HCT116 (cell line): ENCODE measurements at regions not wholly inside any gene's neighbourhood (a gene's known extent, or its start where the extent isn't known, plus 50 kb on each side); places are given as distances from the start of the nearest gene placed in this dataset.

Source experiments
- ATAC-seq: fragments of 200-7000 bp; cut with Tn5 transposase; 2 replicates; pipeline ENCODE4 v1.9.1; 2020; ENCODE audit warnings: mild to moderate bottlenecking, moderate library complexity
- BruUV-seq: library from RNA; stranded (reverse); fragments of 400-500 nt; replicated peaks from 2 replicates; lab custom pipeline; 2021; lab: Mats Ljungman, UMichigan
- CTCF ChIA-PET: fragments of 300-600 bp; sonication (Branson Sonifier 250); formaldehyde crosslinking; loops from one replicate; lab custom pipeline; 2021; ENCODE audit warnings: antibody characterized with exemption; lab: Charles Lee
- POLR2A ChIA-PET: fragments of 300-600, 350-600 bp; sonication (Branson Sonifier 250); formaldehyde crosslinking; loops from one replicate; lab custom pipeline; 2021; ENCODE audit warnings: antibody characterized with exemption; lab: Charles Lee
- RAD21 ChIA-PET, 2 experiments: fragments of 300-600 bp; sonication (Branson Sonifier 250); formaldehyde crosslinking; loops; one replicate each; lab custom pipeline; 2023; ENCODE audit warnings: low total read pairs in 2 of 2; ENCODE audit not compliant: uncharacterized antibody in 2 of 2, unreplicated experiment in 2 of 2, low non-redundant PET in 1 of 2; lab: Charles Lee
- DNase-seq: peaks from one replicate; pipeline ENCODE4 v3.0.0-alpha.2; 2010; ENCODE audit warnings: low read depth, low spot score
- H2AFZ ChIP-seq: fragments of 200-600 bp; shearing (Covaris generic), sonication (generic); 2 replicates; pipeline ENCODE4 v1.6.1; 2017; ENCODE audit warnings: low read depth, mixed run types, mixed read lengths, antibody characterized with exemption, low read length; ENCODE audit not compliant: poor library complexity, severe bottlenecking
- H3K27ac ChIP-seq: 2 replicates; pipeline ENCODE4 v1.5.1; 2012; ENCODE audit warnings: low read depth, low read length
- H3K27me3 ChIP-seq: fragments of 200-600 bp; sonication (generic); 2 replicates; pipeline ENCODE4 v1.6.1; 2016; ENCODE audit warnings: mixed run types, low read length, mixed read lengths; ENCODE audit not compliant: insufficient read depth
- H3K36me3 ChIP-seq, 2 experiments: fragments of 200-500 bp in 1 of 2; fragments of 200-600 bp in 1 of 2; sonication (Bioruptor generic) in 1 of 2; sonication (generic) in 1 of 2; 2 replicates each; pipeline versions ENCODE4 v1.5.1 to v1.6.1; 2014 to 2016; ENCODE audit warnings: low read length in 2 of 2, inconsistent platforms in 1 of 2, mixed read lengths in 1 of 2, mixed run types in 1 of 2; ENCODE audit not compliant: insufficient read depth in 2 of 2, control insufficient read depth in 1 of 2
- H3K4me1 ChIP-seq, 2 experiments: fragments of 200-600 bp in 1 of 2; sonication (generic) in 1 of 2; 2 replicates each; pipeline versions ENCODE4 v1.5.1 to v1.6.1; 2012 to 2017; ENCODE audit warnings: low read length in 2 of 2, inconsistent platforms in 1 of 2, mild to moderate bottlenecking in 1 of 2, mixed read lengths in 1 of 2, mixed run types in 1 of 2, moderate library complexity in 1 of 2; ENCODE audit not compliant: insufficient read depth in 2 of 2, control insufficient read depth in 1 of 2
- H3K4me2 ChIP-seq: fragments of 200-600 bp; sonication (generic); 2 replicates; pipeline ENCODE4 v1.6.1; 2017; ENCODE audit warnings: mixed run types, low read length, mixed read lengths
- H3K4me3 ChIP-seq, 2 experiments: fragments of 200-600 bp in 1 of 2; sonication (generic) in 1 of 2; replicated peaks in 1 of 2; 2 replicates each; pipeline ENCODE4 v1.5.1; 2011 to 2016; ENCODE audit warnings: low read length in 2 of 2, control low read depth in 1 of 2, low read depth in 1 of 2, mild to moderate bottlenecking in 1 of 2, mixed read lengths in 1 of 2, mixed run types in 1 of 2
- H3K79me2 ChIP-seq: fragments of 200-600 bp; sonication (generic); 2 replicates; pipeline ENCODE4 v1.6.1; 2017; ENCODE audit warnings: mild to moderate bottlenecking, mixed run types, low read length, moderate library complexity, mixed read lengths; ENCODE audit not compliant: insufficient read depth
- H3K9ac ChIP-seq: fragments of 200-600 bp; sonication (generic); 2 replicates; pipeline ENCODE4 v1.6.1; 2016; ENCODE audit warnings: low read length, mixed read lengths
- H3K9me2 ChIP-seq: fragments of 200-600 bp; sonication (generic), shearing (Covaris generic); 2 replicates; pipeline ENCODE4 v1.6.1; 2017; ENCODE audit warnings: mixed run types, mild to moderate bottlenecking, moderate library complexity; ENCODE audit not compliant: insufficient read depth
- H3K9me3 ChIP-seq, 2 experiments: fragments of 200-500 bp in 1 of 2; fragments of 200-600 bp in 1 of 2; sonication (Bioruptor generic) in 1 of 2; sonication (generic) in 1 of 2; 2 replicates each; pipeline ENCODE4 v1.6.1; 2014 to 2017; ENCODE audit warnings: low read length in 2 of 2, mixed read lengths in 2 of 2, inconsistent platforms in 1 of 2, low read depth in 1 of 2, mild to moderate bottlenecking in 1 of 2, mixed run types in 1 of 2, moderate library complexity in 1 of 2; ENCODE audit not compliant: control insufficient read depth in 1 of 2, insufficient read depth in 1 of 2
- H4K20me1 ChIP-seq: fragments of 200-600 bp; sonication (generic), shearing (Covaris generic); 2 replicates; pipeline ENCODE4 v1.6.1; 2017; ENCODE audit warnings: mixed run types, mild to moderate bottlenecking, moderate library complexity; ENCODE audit not compliant: insufficient read depth
- CBX3 ChIP-seq: IDR thresholded peaks from 2 replicates; pipeline ENCODE4 v1.6.1; 2012; ENCODE audit warnings: low read depth
- CEBPB ChIP-seq: IDR thresholded peaks from 2 replicates; pipeline ENCODE4 v1.6.1; 2012; ENCODE audit warnings: low read depth
- EGR1 ChIP-seq: IDR thresholded peaks from 2 replicates; pipeline ENCODE4 v1.6.1; 2012; ENCODE audit warnings: low read depth
- EZH2phosphoT487 ChIP-seq: fragments of 200-600 bp; IDR thresholded peaks from 2 replicates; pipeline ENCODE4 v1.6.1; 2018; ENCODE audit warnings: antibody characterized with exemption, borderline replicate concordance
- FOSL1 ChIP-seq: IDR thresholded peaks from 2 replicates; pipeline ENCODE4 v1.6.1; 2012; ENCODE audit warnings: low read depth
- MAX ChIP-seq: IDR thresholded peaks from 2 replicates; pipeline ENCODE4 v1.6.1; 2012
- RAD21 ChIP-seq: IDR thresholded peaks from 2 replicates; pipeline ENCODE4 v1.6.1; 2012; ENCODE audit warnings: low read depth, mild to moderate bottlenecking
- SIN3A ChIP-seq: IDR thresholded peaks from 2 replicates; pipeline ENCODE4 v1.6.1; 2012; ENCODE audit warnings: low read depth
- SP1 ChIP-seq: IDR thresholded peaks from 2 replicates; pipeline ENCODE4 v1.6.1; 2012; ENCODE audit warnings: low read depth
- SRF ChIP-seq: IDR thresholded peaks from 2 replicates; pipeline ENCODE4 v1.6.1; 2012; ENCODE audit warnings: low read depth
- TCF7L2 ChIP-seq: IDR thresholded peaks from 2 replicates; pipeline ENCODE4 v1.7.0; 2011; ENCODE audit warnings: borderline replicate concordance, inconsistent platforms; ENCODE audit not compliant: insufficient read depth, insufficient read length; ENCODE audit errors: extremely low read depth
- YY1 ChIP-seq: IDR thresholded peaks from 2 replicates; pipeline ENCODE4 v1.6.1; 2011; ENCODE audit warnings: low read length, low read depth, moderate library complexity, mild to moderate bottlenecking; ENCODE audit not compliant: insufficient replicate concordance; ENCODE audit errors: extremely low read depth
- intact Hi-C: fragments of 100-400 bp; cut with micrococcal nuclease; formaldehyde crosslinking; loops from 2 replicates; pipeline ENCODE4 v1.10.0; 2022
- TF ChIP-seq, protein P1 (sequence below): IDR thresholded peaks from 2 replicates; pipeline ENCODE4 v1.6.1; 2012
- TF ChIP-seq, protein P2 (sequence below): IDR thresholded peaks from 2 replicates; pipeline ENCODE4 v1.6.1; 2011; ENCODE audit warnings: mild to moderate bottlenecking, low read length, moderate library complexity; ENCODE audit not compliant: insufficient replicate concordance; ENCODE audit errors: extremely low read depth

DNA sequence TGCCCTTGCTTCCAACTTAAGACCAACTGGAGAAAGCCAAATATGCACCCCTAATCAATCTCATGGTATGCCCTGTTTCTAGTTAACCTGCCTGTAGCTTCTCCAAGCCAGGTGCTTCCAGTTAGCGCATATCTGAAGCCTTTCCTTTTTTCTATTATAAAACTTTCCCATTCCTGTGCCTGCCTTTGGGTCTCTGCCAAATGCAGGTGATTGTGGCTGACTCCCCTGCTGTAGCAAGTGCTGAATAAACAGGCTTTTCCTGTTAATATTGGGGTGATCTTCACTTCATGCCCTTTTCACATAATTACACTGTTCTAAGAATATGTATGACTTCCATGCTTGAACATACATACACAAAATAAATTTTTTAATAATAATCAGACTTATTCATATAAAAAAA is 207.4 kb downstream of the TANC2 start:
- H3K27ac ChIP-seq, result no peak overlapping the region
- DNase-seq (no peak), ATAC-seq (no peak)
- H3K4me3 ChIP-seq, result no peak overlapping the region
- no peaks in the 10 kb centered on the region for H4K20me1 ChIP-seq
- no peak overlapping the region for H3K4me2 ChIP-seq
- BruUV-seq, result no TSS peak
- TF ChIP-seq, protein P1, sequence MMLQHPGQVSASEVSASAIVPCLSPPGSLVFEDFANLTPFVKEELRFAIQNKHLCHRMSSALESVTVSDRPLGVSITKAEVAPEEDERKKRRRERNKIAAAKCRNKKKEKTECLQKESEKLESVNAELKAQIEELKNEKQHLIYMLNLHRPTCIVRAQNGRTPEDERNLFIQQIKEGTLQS, result no peak
- no peak for TF ChIP-seq SIN3A
- TF ChIP-seq SRF, result no peak
- TF ChIP-seq EZH2phosphoT487, result no peak
- TF ChIP-seq CBX3, result no peak
- no peak for TF ChIP-seq YY1
- TF ChIP-seq RAD21, result no peak
- no peak for TF ChIP-seq TCF7L2
- TF ChIP-seq FOSL1, result no peak
- TF ChIP-seq, protein P2, sequence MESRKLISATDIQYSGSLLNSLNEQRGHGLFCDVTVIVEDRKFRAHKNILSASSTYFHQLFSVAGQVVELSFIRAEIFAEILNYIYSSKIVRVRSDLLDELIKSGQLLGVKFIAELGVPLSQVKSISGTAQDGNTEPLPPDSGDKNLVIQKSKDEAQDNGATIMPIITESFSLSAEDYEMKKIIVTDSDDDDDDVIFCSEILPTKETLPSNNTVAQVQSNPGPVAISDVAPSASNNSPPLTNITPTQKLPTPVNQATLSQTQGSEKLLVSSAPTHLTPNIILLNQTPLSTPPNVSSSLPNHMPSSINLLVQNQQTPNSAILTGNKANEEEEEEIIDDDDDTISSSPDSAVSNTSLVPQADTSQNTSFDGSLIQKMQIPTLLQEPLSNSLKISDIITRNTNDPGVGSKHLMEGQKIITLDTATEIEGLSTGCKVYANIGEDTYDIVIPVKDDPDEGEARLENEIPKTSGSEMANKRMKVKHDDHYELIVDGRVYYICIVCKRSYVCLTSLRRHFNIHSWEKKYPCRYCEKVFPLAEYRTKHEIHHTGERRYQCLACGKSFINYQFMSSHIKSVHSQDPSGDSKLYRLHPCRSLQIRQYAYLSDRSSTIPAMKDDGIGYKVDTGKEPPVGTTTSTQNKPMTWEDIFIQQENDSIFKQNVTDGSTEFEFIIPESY, result no peak
- no peak for TF ChIP-seq MAX
- no peak for TF ChIP-seq CEBPB
- TF ChIP-seq EGR1, result no peak
- no peak for TF ChIP-seq SP1
- no peaks in the 10 kb centered on the region for H3K79me2 ChIP-seq
- intact Hi-C loops, result no loop called here
- ChIA-PET POLR2A (no interaction called here), CTCF (no interaction called here), RAD21 (no interaction called here)
- H3K27me3 ChIP-seq, result no peaks in the 10 kb centered on the region
- H3K9ac ChIP-seq, result no peak overlapping the region
- no peaks in the 10 kb centered on the region for H3K9me3 ChIP-seq
- no peak overlapping the region for H2AFZ ChIP-seq
- no peaks in the 10 kb centered on the region for H3K36me3 ChIP-seq
- peaks cover 4 to 16% of the 10 kb centered on the region in 2 experiments; a peak in 3 of 4 replicates for H3K4me1 ChIP-seq
- no peaks in the 10 kb centered on the region for H3K9me2 ChIP-seq
